Hepatocyte (in vitro differentiated cells): ENCODE measurements at regions not wholly inside any gene's neighbourhood (a gene's known extent, or its start where the extent isn't known, plus 50 kb on each side); places are given as distances from the start of the nearest gene placed in this dataset.

Experiments
- DNase-seq: peaks from one replicate; pipeline ENCODE4 v3.0.0-alpha.2; 2016; ENCODE audit warnings: low spot score
- H2AFZ ChIP-seq: fragments of 200-600 bp; sonication (generic); 2 replicates; pipeline ENCODE4 v1.6.0; 2016; ENCODE audit warnings: antibody characterized with exemption, mild to moderate bottlenecking
- H3K27ac ChIP-seq: fragments of 200-600 bp; sonication (generic); 2 replicates; pipeline ENCODE4 v1.5.1; 2016; ENCODE audit warnings: mild to moderate bottlenecking
- H3K27me3 ChIP-seq: fragments of 200-600 bp; sonication (generic); 2 replicates; pipeline ENCODE4 v1.6.1; 2016
- H3K36me3 ChIP-seq: fragments of 200-600 bp; sonication (generic); replicated peaks from 2 replicates; pipeline ENCODE4 v1.5.1; 2016; ENCODE audit warnings: low read depth; ENCODE audit not compliant: insufficient read depth
- H3K4me1 ChIP-seq: fragments of 200-600 bp; sonication (generic); 2 replicates; pipeline ENCODE4 v1.5.1; 2016; ENCODE audit warnings: mild to moderate bottlenecking, moderate library complexity; ENCODE audit not compliant: insufficient read depth
- H3K4me2 ChIP-seq: fragments of 200-600 bp; sonication (generic); 2 replicates; pipeline ENCODE4 v1.6.0; 2016
- H3K4me3 ChIP-seq: fragments of 200-600 bp; sonication (generic); 2 replicates; pipeline ENCODE4 v1.5.1; 2016; ENCODE audit warnings: mild to moderate bottlenecking
- H3K79me2 ChIP-seq: fragments of 200-600 bp; sonication (generic); 2 replicates; pipeline ENCODE4 v1.6.0; 2017; ENCODE audit warnings: mild to moderate bottlenecking
- H3K9me2 ChIP-seq: fragments of 200-600 bp; sonication (generic); replicated peaks from 2 replicates; pipeline ENCODE4 v1.6.0; 2017; ENCODE audit warnings: mild to moderate bottlenecking; ENCODE audit not compliant: insufficient read depth
- H3K9me3 ChIP-seq: fragments of 200-600 bp; sonication (generic); 2 replicates; pipeline ENCODE4 v1.5.1; 2016; ENCODE audit warnings: low read depth, mild to moderate bottlenecking
- H4K20me1 ChIP-seq: fragments of 200-600 bp; sonication (generic); 2 replicates; pipeline ENCODE4 v1.6.0; 2016; ENCODE audit warnings: mild to moderate bottlenecking; ENCODE audit not compliant: insufficient read depth, poor library complexity, severe bottlenecking
- EZH2 ChIP-seq: fragments of 200-600 bp; sonication (generic); IDR thresholded peaks from 2 replicates; pipeline ENCODE4 v1.6.1; 2016; ENCODE audit warnings: antibody characterized with exemption, mild to moderate bottlenecking, borderline replicate concordance
- EZH2phosphoT487 ChIP-seq: fragments of 200-600 bp; sonication (generic); IDR thresholded peaks from one replicate; pipeline ENCODE4 v1.6.1; 2018; ENCODE audit warnings: antibody characterized with exemption, mild to moderate bottlenecking, low read depth, moderate library complexity; ENCODE audit not compliant: unreplicated experiment, severe bottlenecking
- WGBS: methylation state at CpG from one replicate; pipeline ENCODE4 v1.1.6; 2016; ENCODE audit warnings: low lambda C conversion rate; ENCODE audit errors: missing lambda C conversion rate; 5-methylcytosine and 5-hydroxymethylcytosine counted together
- TF ChIP-seq, protein P1 (sequence below): fragments of 200-600 bp; sonication (generic); IDR thresholded peaks from 2 replicates; pipeline ENCODE4 v1.5.1; 2016; ENCODE audit warnings: antibody characterized with exemption, mild to moderate bottlenecking; ENCODE audit not compliant: poor library complexity

DNA sequence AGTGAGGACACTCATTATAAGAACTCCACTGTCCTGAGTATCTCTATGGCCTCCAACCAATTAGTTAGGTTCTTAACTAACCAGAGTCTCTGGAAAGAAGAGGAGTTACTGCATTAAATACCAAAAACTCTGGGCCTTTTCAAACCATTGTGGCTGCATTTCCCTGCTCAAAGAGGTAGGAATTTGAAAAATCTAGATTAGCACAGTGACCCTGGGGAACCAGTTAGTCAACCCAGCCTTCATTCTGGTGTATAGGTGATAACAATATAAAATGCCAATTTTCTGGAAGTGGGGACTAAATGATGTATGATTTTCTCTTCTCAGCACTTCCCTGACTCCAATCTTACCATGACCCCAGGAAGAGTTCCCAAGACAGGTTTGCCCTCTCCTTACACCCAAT is 287.8 kb upstream of the SETBP1 start:
- TF ChIP-seq EZH2 (no peak), EZH2phosphoT487 (no peak)
- TF ChIP-seq, protein P1, sequence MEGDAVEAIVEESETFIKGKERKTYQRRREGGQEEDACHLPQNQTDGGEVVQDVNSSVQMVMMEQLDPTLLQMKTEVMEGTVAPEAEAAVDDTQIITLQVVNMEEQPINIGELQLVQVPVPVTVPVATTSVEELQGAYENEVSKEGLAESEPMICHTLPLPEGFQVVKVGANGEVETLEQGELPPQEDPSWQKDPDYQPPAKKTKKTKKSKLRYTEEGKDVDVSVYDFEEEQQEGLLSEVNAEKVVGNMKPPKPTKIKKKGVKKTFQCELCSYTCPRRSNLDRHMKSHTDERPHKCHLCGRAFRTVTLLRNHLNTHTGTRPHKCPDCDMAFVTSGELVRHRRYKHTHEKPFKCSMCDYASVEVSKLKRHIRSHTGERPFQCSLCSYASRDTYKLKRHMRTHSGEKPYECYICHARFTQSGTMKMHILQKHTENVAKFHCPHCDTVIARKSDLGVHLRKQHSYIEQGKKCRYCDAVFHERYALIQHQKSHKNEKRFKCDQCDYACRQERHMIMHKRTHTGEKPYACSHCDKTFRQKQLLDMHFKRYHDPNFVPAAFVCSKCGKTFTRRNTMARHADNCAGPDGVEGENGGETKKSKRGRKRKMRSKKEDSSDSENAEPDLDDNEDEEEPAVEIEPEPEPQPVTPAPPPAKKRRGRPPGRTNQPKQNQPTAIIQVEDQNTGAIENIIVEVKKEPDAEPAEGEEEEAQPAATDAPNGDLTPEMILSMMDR = no peak

DNA sequence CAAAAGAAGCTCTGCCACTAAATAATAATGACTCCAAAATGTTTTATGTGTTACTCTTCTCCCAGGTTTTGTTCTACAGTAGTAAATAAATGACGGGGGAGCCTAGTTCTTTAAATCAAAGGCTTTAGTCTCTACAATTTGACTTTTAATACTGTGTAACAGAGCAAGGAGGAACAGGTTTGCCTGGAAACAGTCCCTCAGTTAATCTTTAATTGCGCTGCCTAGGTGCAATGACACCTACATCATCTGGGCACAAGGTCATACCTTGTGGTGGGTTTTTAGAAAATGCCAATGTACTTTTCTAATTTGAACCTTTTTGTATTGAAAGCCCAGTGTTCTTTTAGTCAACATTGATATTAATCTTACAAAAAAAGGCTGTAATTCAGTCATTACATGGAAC is 287.3 kb upstream of the SETBP1 start:
- no peak overlapping the region for H2AFZ ChIP-seq
- H3K27me3 ChIP-seq = no peaks in the 10 kb centered on the region
- H4K20me1 ChIP-seq = no peaks in the 10 kb centered on the region
- no peaks in the 10 kb centered on the region for H3K4me1 ChIP-seq
- no peaks in the 10 kb centered on the region for H3K36me3 ChIP-seq
- WGBS = 58% methylated on average over 2 of the region's 2 CpGs
- H3K9me2 ChIP-seq = no peaks in the 10 kb centered on the region
- no peaks in the 10 kb centered on the region for H3K9me3 ChIP-seq
- no peak overlapping the region for H3K27ac ChIP-seq
- H3K4me2 ChIP-seq = no peak overlapping the region
- TF ChIP-seq EZH2phosphoT487 = no peak
- TF ChIP-seq, protein P1 = no peak
- TF ChIP-seq EZH2 = no peak
- no peak for DNase-seq
- no peak overlapping the region for H3K4me3 ChIP-seq
- no peaks in the 10 kb centered on the region for H3K79me2 ChIP-seq

More for the DNA sequence above, 287.8 kb upstream of the SETBP1 start:
- H3K27me3 ChIP-seq = no peaks in the 10 kb centered on the region
- no peak overlapping the region for H2AFZ ChIP-seq
- no peaks in the 10 kb centered on the region for H3K9me2 ChIP-seq
- H3K36me3 ChIP-seq = no peaks in the 10 kb centered on the region
- no peaks in the 10 kb centered on the region for H4K20me1 ChIP-seq
- H3K27ac ChIP-seq = no peak overlapping the region
- DNase-seq = no peak
- no peak overlapping the region for H3K4me3 ChIP-seq
- no peaks in the 10 kb centered on the region for H3K9me3 ChIP-seq
- no peak overlapping the region for H3K4me2 ChIP-seq
- H3K79me2 ChIP-seq = no peaks in the 10 kb centered on the region
- H3K4me1 ChIP-seq = no peaks in the 10 kb centered on the region

DNA sequence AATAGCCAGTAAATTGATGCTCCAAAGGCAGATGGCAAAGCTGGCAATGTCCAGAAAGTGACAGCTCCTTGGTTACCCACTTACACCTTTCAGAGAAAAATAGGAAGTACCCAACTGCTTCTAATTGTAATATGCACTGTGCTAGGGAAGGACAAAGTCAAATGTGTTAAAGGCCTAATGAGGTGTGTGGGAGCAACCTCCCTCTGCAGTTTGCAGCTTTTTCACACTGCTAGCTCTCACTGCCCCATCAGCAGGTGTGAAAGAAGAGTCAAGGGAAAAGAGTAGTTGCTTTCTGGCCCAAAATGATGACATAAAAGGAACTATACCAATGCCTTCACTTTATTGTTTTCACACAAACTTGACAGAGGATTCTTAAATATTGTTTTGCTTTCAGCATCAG is 284.1 kb upstream of the SETBP1 start:
- TF ChIP-seq EZH2phosphoT487 = no peak
- Histone ChIP-seq H3K36me3 (no peaks in the 10 kb centered on the region), H3K27ac (no peak overlapping the region)

DNA sequence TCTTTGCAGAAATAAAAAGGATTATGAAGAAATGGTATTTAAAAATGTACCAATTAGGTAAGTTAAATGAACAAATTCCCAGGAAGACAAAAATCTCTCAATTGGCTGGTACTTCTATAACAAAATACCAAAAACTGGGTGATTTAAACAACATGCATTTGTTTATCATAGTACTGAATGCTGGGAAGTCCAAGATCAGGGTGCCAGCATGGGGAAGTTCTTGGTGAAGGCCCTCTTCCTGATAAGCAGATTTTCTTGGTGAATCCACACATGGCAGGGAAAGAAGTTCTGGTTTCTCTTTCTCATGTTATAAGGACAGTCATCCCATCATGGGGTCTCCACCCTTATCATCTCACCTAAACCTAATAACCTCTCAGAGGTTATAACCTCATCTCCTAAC is 271.6 kb upstream of the SETBP1 start:
- H3K27ac ChIP-seq = no peak overlapping the region
- TF ChIP-seq EZH2phosphoT487 (no peak), EZH2 (no peak)
- TF ChIP-seq, protein P1 = no peak
- H3K9me3 ChIP-seq = no peaks in the 10 kb centered on the region
- no peaks in the 10 kb centered on the region for H3K36me3 ChIP-seq
- no peaks in the 10 kb centered on the region for H3K9me2 ChIP-seq
- H3K27me3 ChIP-seq = no peaks in the 10 kb centered on the region
- no peak overlapping the region for H2AFZ ChIP-seq
- H3K4me1 ChIP-seq = no peaks in the 10 kb centered on the region
- H3K79me2 ChIP-seq = no peaks in the 10 kb centered on the region
- no peak for DNase-seq
- H3K4me2 ChIP-seq = no peak overlapping the region
- H3K4me3 ChIP-seq = no peak overlapping the region
- H4K20me1 ChIP-seq = no peaks in the 10 kb centered on the region

More for the DNA sequence above, 284.1 kb upstream of the SETBP1 start:
- Histone ChIP-seq H3K9me3 (no peaks in the 10 kb centered on the region), H3K4me2 (no peak overlapping the region), H3K79me2 (no peaks in the 10 kb centered on the region), H3K4me3 (no peak overlapping the region), H4K20me1 (no peaks in the 10 kb centered on the region), H2AFZ (no peak overlapping the region), H3K27me3 (no peaks in the 10 kb centered on the region), H3K9me2 (no peaks in the 10 kb centered on the region), H3K4me1 (no peaks in the 10 kb centered on the region)
- DNase-seq = no peak
